ENCODE measurements at regions not wholly inside any gene's neighbourhood (a gene's known extent, or its start where the extent isn't known, plus 50 kb on each side); places are given as distances from the start of the nearest gene placed in this dataset.

GRCh38 chr9:12903316-12903715 is 128.5 kb downstream of the LURAP1L start:
- Mint-ChIP-seq H3K27me3 (ENCODE audit: unreplicated experiment) (no peaks in the 10 kb centered on the region), H3K4me1 (ENCODE audit: unreplicated experiment) (no peaks in the 10 kb centered on the region), H3K9me3 (ENCODE audit: unreplicated experiment) (peaks cover 18% of the 10 kb centered on the region), H3K36me3 (ENCODE audit: unreplicated experiment) (peaks cover 5% of the 10 kb centered on the region), H3K4me3 (ENCODE audit: unreplicated experiment) (no peak overlapping the region), H3K27ac (ENCODE audit: unreplicated experiment) (no peak overlapping the region)
- DNase-seq (ENCODE audit: extremely low spot score, unreplicated experiment) = no peak
- TF ChIP-seq CTCF (IDR thresholded peaks at IDR 0.05) = no peak

- no peak for DNase-seq (ENCODE audit: extremely low spot score, unreplicated experiment)
- Mint-ChIP-seq H3K4me3 (ENCODE audit: unreplicated experiment) (no peak overlapping the region), H3K4me1 (ENCODE audit: unreplicated experiment) (no peaks in the 10 kb centered on the region), H3K27me3 (ENCODE audit: unreplicated experiment) (no peaks in the 10 kb centered on the region), H3K9me3 (ENCODE audit: unreplicated experiment) (peaks cover 11% of the 10 kb centered on the region), H3K36me3 (ENCODE audit: unreplicated experiment) (no peaks in the 10 kb centered on the region), H3K27ac (ENCODE audit: unreplicated experiment) (no peak overlapping the region)
- TF ChIP-seq CTCF (IDR thresholded peaks at IDR 0.05) = no peak
Observed at GRCh38 chr9:12904261-12905000, 129.6 kb downstream of the LURAP1L start.

GRCh38 chr9:12906646-12907045 is 131.8 kb downstream of the LURAP1L start:
- H3K9me3 Mint-ChIP-seq (ENCODE audit: unreplicated experiment) = peaks cover 11% of the 10 kb centered on the region
- no peaks in the 10 kb centered on the region for H3K36me3 Mint-ChIP-seq (ENCODE audit: unreplicated experiment)
- H3K27ac Mint-ChIP-seq (ENCODE audit: unreplicated experiment) = no peak overlapping the region
- no peak for TF ChIP-seq CTCF (IDR thresholded peaks at IDR 0.05)
- no peaks in the 10 kb centered on the region for H3K27me3 Mint-ChIP-seq (ENCODE audit: unreplicated experiment)
- no peak for DNase-seq (ENCODE audit: extremely low spot score, unreplicated experiment)
- H3K4me3 Mint-ChIP-seq (ENCODE audit: unreplicated experiment) = no peak overlapping the region
- no peaks in the 10 kb centered on the region for H3K4me1 Mint-ChIP-seq (ENCODE audit: unreplicated experiment)

GRCh38 chr9:12908895-12909294 is 134.1 kb downstream of the LURAP1L start:
- DNase-seq (ENCODE audit: extremely low spot score, unreplicated experiment) = no peak
- H3K27ac Mint-ChIP-seq (ENCODE audit: unreplicated experiment) = no peak overlapping the region
- H3K27me3 Mint-ChIP-seq (ENCODE audit: unreplicated experiment) = no peaks in the 10 kb centered on the region
- TF ChIP-seq CTCF (IDR thresholded peaks at IDR 0.05) = no peak
- H3K4me1 Mint-ChIP-seq (ENCODE audit: unreplicated experiment) = no peaks in the 10 kb centered on the region
- H3K9me3 Mint-ChIP-seq (ENCODE audit: unreplicated experiment) = peaks cover 3% of the 10 kb centered on the region
- H3K36me3 Mint-ChIP-seq (ENCODE audit: unreplicated experiment) = no peaks in the 10 kb centered on the region
- no peak overlapping the region for H3K4me3 Mint-ChIP-seq (ENCODE audit: unreplicated experiment)

GRCh38 chr9:12915366-12915954 is 140.6 kb downstream of the LURAP1L start:
- Mint-ChIP-seq H3K27me3 (ENCODE audit: unreplicated experiment) (no peaks in the 10 kb centered on the region), H3K4me1 (ENCODE audit: unreplicated experiment) (peaks cover 15% of the 10 kb centered on the region), H3K9me3 (ENCODE audit: unreplicated experiment) (peaks cover 5% of the 10 kb centered on the region), H3K27ac (ENCODE audit: unreplicated experiment) (no peak overlapping the region), H3K36me3 (ENCODE audit: unreplicated experiment) (peaks cover 3% of the 10 kb centered on the region), H3K4me3 (ENCODE audit: unreplicated experiment) (no peak overlapping the region)
- no peak for DNase-seq (ENCODE audit: extremely low spot score, unreplicated experiment)
- no peak for TF ChIP-seq CTCF (IDR thresholded peaks at IDR 0.05)
